GM21737 (cell line): ENCODE measurements at regions not wholly inside any gene's neighbourhood (a gene's known extent, or its start where the extent isn't known, plus 50 kb on each side); places are given as distances from the start of the nearest gene placed in this dataset.
"Not testable (repeated sequence)": the region's sequence is repeated elsewhere in the genome, so short reads cannot be mapped to it uniquely, and the experiment has no call there.

Experiments used
- ATAC-seq: cut with Tn5 transposase; IDR thresholded peaks from one replicate; pipeline ENCODE4 v1.9.1; 2021; ENCODE audit warnings: mild to moderate bottlenecking, moderate library complexity; ENCODE audit not compliant: unreplicated experiment

DNA sequence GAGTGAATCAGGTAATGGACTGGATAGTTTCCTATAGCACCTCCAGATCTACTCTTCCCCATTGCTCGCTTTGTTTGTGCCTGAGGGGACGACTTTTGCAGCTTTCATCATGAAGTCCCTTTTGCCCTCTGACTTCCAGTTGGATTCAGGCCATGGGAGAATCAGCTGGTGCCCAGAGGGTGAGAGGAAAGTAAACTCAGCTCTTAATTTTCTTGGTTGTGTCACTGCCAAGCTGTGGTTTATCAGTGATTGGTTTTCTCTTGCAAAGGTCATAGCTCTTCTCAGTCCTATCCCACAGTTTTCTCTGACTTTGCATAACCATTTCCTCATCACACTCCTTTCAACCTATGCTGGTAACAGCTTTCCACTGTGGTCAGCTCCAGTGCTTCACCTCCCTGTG, 200.1 kb downstream of the KCNJ2 start:
- ATAC-seq: no peak

DNA sequence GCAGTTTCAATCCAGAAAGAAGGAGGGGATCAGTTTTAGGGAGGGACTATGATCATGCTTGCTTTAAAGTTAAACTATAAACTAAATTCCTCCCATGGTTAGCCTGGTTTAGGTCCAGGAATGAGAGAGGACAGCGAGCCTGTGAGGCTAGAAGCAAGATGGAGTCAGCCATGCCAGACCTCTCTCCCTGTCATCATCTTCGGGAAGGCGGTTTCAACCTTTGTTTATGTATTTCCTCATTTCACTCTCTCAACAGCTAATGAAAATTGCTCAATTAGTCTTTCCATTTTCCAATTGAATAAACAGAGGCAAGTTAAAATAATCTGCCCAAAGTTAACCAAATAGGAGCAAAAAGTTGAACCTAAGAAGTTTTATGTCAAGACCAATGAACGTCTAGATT, 201.5 kb downstream of the KCNJ2 start:
- ATAC-seq: no peak

DNA sequence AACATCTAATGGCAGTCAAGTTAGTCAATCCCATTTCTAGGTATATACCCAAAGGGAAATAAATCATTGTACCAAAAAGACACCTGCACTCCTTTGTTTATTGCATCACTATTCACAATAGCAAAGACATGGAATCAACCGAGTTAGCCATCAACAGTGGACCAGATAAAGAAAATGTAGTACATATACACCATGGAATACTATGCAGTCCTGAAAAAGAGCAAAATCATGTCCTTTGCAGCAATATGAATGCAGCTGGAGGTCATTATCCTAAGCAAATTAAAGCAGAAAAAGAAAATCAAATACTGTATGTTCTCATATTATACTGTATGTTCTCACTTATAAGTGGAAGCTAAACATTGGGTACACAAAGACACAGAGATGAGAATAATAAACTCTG, 204.0 kb downstream of the KCNJ2 start:
- ATAC-seq: no peak

DNA sequence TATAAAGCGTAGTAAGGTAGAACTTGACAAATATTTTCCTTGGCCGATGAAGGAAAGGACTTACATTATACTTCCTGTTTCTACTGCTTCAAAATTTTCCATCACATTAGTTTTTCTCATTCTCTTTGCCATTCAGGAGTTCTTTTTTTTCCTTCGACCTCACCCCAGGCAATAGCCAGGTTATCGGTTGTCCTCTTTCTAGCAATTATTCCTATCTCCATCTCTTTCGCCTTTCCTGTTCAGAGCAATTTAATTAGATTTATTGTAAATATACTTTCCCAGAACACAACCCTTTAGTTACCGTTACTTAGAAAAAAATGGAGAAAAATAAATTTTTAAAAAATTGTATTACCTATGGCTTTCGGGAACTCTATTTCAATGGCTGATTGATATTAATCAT, 205.2 kb downstream of the KCNJ2 start:
- no peak for ATAC-seq

DNA sequence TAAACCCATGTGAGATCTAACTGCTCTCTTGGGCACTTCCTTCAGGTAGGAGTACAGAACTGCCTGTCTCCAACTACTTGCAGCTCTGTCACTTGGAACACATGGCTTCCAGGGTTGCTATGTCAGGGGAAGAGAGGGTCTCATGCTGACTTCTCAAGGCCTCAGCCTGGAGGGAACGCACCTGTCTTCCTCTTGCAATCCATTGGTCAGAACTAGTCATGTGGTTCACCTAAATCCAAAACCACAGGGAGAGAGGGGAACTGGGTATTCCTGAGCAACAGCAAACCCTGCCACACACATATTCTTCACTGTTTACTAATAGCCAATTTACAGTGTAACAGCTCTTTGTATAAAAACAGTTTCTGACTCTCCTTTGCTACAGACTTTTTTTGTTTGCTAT, 206.1 kb downstream of the KCNJ2 start:
- no peak for ATAC-seq

DNA sequence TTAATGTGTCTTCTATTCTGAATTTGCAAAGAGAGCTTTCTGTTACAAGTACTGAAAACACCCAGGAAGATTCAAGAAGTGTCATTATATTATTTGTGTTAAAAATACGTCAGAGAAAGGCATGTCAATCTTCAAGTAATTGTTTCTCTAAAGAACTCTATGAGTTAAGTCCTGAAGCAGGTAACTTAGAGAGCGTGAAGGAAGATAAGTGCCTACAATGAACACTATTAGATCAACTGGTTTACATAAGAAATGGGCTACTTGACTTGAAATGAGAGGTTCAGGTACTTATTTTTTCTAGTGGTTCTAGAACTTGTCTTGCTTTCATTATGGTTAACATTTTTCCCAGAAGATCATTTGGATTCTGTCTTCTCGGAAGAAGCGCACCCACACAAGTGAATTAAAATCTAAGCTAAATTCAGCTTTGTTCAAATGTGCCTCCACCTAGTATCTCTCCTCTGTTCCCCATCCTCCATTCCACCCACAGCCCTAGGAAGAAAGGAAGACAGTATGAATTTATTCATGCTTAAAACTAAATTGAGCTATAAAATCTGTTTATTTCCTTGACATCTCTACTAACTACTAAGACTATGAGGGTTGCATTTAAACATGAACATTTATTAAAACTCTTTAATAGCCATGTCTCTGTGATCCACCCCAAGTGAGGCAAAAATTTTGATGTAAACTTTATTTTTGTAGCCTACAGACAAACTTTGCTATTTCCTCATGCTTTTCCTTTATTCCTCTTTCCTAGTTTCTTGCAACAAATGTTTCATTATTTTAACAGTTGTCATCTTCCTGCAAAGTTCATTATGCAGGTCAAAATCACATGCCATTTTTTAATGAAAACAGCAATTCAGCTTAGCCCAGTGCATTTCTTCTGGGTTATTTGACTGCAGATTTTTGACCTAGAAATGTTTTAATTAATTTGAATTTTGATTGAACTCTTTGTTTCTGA, 206.8 kb downstream of the KCNJ2 start:
- ATAC-seq: no peak

DNA sequence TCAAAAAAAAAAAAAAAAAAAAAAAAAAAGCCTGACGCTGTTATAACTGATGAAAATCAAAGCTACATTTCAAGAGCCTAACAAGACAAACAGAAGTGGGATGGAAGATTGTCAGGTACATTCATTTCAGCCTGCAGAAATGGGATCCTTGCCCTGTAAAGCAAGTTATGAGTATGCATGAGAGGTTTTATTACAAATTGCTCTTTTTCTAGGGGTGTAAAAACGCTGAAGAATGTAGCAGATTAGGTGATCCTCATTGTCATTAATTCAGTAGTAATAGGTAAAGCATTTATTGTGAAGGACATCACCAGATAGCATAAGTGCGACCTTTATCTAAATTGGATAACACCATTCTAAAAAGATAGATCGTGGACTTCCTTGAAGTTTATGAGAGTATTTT, 208.3 kb downstream of the KCNJ2 start:
- ATAC-seq: no peak

DNA sequence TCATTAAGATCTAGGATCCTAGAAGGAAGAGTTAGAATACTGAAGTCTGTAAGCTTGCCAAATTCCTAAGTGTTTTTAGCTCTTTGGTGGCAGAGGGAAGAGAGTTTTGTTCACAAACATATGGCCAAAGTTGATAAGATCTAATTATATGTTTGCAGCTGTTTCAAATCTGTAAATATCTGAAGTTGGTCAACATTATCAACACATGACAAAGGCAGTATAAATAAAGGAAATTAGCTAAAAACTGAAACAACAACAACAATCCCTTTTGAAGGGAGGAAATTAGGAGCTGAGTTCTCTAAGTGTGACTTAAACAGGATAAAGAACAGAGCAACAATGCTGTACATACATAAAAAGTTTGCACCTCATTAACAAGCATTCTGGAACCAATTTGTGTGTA, 208.7 kb downstream of the KCNJ2 start:
- ATAC-seq: no peak

DNA sequence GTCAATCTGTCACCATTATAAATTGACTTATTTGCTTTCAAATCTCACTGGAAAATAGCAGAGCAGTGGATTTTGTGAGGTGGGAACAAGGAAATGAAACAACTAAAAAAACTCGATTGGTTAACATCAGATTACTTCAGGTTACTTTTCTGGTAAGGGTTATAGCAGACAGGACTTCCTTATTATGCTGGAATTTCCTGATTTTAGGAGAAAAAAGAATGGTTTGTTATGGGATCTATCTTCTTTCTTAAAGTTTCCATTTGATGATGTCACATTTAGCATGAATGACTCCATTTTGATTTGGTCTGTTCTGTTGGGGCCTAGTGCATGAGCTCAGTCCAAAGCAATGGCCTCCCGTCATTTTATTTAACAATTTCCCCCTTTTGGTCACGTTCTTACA, 210.6 kb downstream of the KCNJ2 start:
- ATAC-seq: no peak

DNA sequence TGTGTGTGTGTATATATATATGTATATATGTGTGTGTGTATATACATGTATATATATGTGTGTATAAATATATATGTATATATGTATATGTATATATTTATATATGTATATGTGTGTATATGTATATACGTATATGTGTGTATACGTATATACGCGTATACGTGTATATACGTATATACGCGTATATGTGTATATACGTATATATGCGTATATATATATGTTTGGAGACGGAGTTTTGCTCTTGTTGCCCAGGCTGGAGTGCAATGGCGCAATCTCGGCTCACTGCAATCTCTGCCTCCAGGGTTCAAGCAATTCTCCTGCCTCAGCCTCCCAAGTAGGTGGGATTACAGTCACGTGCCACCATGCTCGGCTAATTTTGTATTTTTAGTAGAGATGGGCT, 212.6 kb downstream of the KCNJ2 start:
- ATAC-seq: not testable (repeated sequence)

DNA sequence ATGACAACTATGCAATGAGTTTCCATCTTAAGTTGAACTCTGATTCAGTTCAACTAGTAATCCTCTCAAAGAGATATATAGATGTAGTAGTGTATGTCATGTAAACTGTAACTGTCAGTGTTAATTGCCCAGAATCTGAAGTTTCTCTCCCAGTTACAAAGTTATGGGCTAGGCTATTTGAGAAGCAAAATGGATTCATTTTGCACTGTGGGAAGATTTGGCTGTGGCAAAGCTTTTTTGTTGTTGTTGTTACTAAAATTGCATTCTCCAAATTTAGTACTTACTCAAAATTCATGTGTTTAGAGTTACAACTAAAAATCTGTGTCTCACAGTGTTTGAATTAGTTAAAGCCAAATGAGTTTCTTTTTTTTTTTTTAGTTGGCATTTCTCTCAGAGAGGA, 219.0 kb downstream of the KCNJ2 start:
- ATAC-seq: no peak

DNA sequence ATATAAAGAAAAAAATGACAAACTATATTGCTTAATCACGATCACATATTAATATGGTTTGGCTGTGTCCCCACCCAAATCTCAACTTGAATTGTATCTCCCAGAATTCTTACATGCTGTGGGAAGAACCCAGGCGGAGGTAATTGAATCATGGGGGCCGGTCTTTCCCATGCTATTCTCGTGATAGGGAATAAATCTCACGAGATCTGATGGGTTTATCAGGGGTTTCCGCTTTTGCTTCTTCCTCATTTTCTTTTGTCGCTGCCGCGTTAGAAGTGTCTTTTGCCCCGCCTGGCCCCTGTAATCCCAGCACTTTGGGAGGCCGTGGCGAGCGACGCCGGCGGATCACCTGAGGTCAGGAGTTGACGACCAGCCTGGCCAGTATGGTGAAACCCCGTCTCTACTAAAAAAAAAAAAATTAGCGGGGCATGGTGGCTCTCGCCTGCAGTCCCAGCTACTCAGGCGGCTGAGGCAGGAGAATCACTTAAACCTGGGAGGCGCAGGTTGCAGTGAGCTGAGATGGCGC, 220.0 kb downstream of the KCNJ2 start:
- ATAC-seq: not testable (repeated sequence)

DNA sequence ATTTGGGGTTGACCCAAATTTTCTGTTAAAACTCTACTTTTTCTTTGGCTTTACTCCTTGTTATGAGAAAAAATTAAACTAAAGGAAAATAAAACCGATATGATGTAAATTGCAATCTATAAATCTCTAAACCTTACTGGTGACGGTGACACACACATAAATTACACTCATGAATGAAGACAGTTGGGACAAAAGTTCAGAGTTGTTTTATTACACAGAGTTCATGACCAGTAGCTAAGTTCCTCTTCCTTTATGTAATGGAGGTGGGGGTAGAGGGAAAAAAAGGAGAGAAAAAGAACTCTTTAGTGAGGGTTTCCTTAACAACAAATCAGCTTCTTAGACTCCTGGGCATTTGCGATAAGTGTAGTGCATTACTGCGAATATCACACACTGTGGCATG, 220.7 kb downstream of the KCNJ2 start:
- no peak for ATAC-seq

DNA sequence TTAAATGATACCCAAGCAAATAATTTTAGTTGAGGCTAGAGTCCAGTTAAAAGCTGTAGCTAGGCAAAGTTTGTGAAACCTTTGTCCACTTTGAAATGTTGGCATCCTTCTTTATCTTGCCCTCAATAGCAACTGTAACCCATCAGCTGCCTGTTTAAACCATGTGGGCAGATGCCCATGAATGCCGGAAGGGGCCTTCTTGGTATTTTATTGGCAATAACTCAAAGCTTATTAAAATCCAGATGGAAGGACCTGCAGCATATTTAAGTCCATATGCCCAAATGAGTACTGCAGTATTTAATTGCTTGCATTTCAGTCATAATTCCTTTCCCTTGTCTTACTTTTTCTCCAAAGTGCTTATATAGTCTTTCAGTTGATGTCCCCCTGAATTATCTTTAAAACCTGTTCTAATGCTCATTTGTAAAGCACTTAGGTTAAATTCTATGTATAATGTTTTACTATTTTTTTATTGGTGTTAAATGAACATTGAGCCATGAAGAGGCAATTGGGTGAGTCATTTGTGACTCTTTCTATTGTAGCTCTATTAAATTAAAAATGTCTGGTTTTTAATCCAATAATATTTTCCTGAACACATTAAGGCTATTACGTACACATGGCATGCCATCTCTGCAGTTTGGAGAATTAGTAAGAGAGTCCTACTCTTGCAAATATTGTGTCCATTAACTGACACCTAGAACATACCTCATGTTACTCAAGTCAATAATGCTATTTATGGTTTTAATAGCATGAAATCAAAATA, 225.3 kb downstream of the KCNJ2 start:
- ATAC-seq: no peak

DNA sequence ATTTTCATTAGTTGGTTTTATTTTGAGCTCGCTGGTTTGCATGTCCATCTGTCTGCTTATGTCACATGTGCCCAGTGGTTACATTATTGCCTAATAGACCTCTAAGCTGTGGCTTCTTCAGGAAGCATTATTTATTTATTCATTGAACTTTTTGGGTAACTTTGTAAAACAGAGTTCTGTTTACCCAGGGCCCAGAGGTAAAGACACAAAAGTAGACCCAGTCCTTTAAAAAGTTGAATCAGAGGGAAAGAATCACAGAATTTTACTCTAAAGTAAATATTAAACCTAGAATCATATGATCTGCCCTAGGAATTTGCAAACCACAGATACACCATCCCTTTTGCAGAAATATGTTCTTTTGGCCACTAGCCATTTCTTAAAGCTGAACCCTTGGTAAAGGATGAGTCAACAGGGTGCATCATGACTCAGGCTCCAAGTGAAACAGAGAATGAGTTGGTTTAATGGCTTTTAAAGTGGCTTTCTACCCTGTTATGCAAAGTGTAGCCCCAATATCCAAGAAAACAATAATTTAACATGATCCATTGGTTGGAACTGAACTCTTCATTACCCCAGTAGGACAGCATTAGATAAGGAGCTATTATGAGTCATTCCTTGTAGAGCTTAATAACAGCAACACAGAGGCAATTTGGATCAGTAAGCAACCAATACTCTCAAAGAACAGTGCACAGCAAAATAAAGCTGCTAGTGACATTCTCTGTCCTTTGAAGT, 236.3 kb downstream of the KCNJ2 start:
- no peak for ATAC-seq

DNA sequence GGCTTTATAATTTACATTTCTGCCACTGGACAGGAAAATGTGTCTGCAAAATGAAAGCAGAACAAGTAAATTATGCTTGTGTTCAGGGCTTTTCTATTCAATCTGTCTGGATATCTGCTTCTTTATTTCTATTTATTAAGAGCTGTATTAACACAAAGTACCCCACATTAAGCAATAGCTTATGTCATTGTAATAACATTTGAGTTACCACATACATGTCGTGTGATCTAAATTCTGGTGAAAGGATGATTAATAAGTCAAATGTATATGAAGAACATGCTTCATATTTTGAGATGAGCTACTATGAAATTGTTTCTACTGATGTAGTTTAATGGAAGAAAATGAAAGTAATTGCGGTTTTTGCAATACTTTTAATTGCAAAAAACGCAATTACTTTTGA, 238.2 kb downstream of the KCNJ2 start:
- no peak for ATAC-seq

DNA sequence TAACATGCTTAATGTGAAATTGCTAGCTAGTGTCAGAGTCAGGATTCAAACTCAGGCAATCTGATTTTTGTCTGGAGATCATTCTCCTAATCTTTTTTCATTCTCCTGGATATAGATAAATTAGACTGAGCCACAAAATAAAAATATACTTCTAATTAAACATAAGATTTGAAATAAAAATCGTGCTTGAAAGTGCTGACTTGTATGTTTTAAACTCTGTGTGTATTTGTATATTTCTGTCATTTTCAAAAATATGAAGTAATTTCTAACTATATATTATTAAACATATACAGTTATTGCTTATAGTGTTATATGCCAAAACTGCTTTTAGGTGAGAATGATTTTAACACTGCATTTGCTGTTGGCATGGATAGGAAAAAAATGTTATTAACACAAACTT, 239.4 kb downstream of the KCNJ2 start:
- no peak for ATAC-seq

DNA sequence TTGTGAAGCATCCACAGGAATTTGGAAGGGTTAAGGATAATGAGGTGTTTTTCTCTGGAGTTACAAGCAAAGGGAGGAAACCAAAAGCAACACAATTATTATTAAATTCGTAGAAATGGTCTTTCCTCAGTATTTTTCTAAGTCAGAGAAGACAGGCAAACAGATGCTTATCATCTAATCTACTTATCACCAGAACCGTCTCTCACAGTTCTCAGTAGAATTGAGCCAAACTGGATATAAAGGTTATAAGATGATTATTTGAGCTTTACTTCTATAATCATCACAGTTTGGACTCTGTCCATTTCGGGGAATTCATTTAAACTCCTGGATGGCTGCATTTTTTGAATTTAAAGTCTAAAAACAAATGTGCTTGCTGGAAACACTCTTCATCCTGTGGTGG, 245.0 kb downstream of the KCNJ2 start:
- no peak for ATAC-seq

DNA sequence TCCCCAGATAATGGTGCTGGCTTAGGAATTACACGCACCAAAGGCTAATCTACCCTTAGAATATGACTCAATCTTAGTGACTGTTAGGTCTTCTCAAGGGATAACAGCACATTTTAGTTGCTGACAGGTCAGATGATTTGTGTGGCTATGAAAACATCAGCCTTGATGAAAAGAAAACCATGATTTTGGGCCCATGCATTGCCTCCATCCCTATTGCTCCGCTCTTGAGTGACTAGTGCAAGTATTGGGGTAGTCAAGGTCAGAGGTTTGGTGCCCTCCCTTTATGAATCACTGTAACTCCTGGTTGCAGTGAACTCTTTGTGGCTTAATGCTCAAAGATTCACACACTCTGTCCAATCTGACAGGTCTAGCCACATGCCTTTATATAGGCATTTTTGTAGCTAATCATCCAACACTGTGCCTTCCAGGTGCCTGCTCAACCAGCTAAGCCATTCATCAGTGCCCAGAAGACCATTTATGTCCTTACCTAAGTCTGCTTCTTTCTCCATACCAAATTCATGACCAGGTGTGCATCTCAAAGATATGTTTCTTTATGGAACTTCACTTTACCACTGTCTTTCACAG, 251.6 kb downstream of the KCNJ2 start:
- ATAC-seq: no peak

DNA sequence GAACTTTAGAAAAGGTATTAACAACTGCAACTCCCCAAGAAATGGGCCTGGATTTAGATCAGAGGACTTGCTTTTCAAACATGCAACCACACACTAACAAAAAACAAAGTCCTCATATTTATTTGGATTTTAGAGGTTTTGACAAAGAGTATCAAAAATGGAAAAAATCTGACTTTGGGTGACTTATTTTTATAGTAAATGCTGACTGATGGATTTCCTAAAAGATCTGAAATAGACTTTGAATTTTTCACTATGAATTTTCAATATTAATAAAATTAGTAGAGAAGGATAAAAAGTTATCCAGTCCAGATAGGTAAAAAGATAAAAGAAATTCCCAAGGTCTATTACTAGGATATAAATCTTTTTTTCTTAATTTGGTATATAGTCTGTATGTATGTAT, 253.5 kb downstream of the KCNJ2 start:
- ATAC-seq: no peak

DNA sequence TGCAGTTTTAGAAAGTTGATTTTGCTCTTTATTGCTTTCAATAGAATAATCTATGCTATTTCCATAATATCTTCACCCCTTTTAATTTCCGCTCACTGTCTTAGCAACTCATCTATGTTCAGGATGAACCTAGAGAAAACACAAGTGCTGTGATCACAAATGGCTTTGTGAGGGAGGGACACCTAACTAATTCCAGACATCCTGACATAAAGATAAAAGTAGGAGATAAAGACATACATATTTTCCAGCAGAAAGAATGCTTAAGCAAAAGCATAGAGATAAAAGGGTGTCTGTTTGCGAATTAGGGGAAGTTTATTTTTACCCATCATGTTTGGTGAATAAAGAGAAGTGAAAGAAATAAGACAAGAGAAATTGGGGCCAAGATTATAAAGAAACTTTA, 254.2 kb downstream of the KCNJ2 start:
- no peak for ATAC-seq
